HG03159 (cell line): ENCODE measurements at regions not wholly inside any gene's neighbourhood (a gene's known extent, or its start where the extent isn't known, plus 50 kb on each side); places are given as distances from the start of the nearest gene placed in this dataset.

ENCODE experiments used
- ATAC-seq: cut with Tn5 transposase; IDR thresholded peaks from one replicate; pipeline ENCODE4 v1.9.1; 2021; ENCODE audit warnings: mild to moderate bottlenecking, moderate library complexity; ENCODE audit not compliant: unreplicated experiment

- no peak for ATAC-seq
Measured at GRCh38 chr21:36628106-36628505, 70.8 kb upstream of the SIM2 start.

- no peak for ATAC-seq
Measured at GRCh38 chr21:36628761-36629460, 70.0 kb upstream of the SIM2 start.

GRCh38 chr21:36630485-36631206 lies 68.3 kb upstream of the SIM2 start:
- no peak for ATAC-seq

GRCh38 chr21:36636016-36636415 lies 62.9 kb upstream of the SIM2 start:
- ATAC-seq = no peak

GRCh38 chr21:36636439-36636838 lies 62.5 kb upstream of the SIM2 start:
- ATAC-seq = no peak

- ATAC-seq = no peak
Measured at GRCh38 chr21:36639769-36640168, 59.1 kb upstream of the SIM2 start.

GRCh38 chr21:36640174-36640720 lies 58.7 kb upstream of the SIM2 start:
- ATAC-seq = no peak

GRCh38 chr21:36640721-36641244 lies 58.1 kb upstream of the SIM2 start:
- no peak for ATAC-seq

GRCh38 chr21:36641346-36641745 lies 57.6 kb upstream of the SIM2 start:
- no peak for ATAC-seq

- ATAC-seq = no peak
Measured at GRCh38 chr21:36641886-36642285, 57.0 kb upstream of the SIM2 start.

- no peak for ATAC-seq
Measured at GRCh38 chr21:36642777-36643176, 56.1 kb upstream of the SIM2 start.

- no peak for ATAC-seq
Measured at GRCh38 chr21:36643374-36644250, 55.3 kb upstream of the SIM2 start.

- ATAC-seq = no peak
Measured at GRCh38 chr21:36646011-36646410, 52.9 kb upstream of the SIM2 start.

GRCh38 chr21:36646645-36647044 lies 52.3 kb upstream of the SIM2 start:
- ATAC-seq = no peak

GRCh38 chr21:36647279-36648093 lies 51.4 kb upstream of the SIM2 start:
- ATAC-seq = no peak
